ENCODE measurements at regions not wholly inside any gene's neighbourhood (a gene's known extent, or its start where the extent isn't known, plus 50 kb on each side); places are given as distances from the start of the nearest gene placed in this dataset.

- no peak overlapping the region for H2AFZ ChIP-seq (ENCODE audit: low read length)
- no peaks in the 10 kb centered on the region for H3K79me1 ChIP-seq (ENCODE audit: low read depth, low read length)
- H3K27ac ChIP-seq (replicated peaks; ENCODE audit: low read length) = no peak overlapping the region
- H3K27me3 ChIP-seq (ENCODE audit: control insufficient read depth in 3 of 3, insufficient read depth in 3 of 3, low read depth in 1 of 3, low read length in 3 of 3) = no peaks in the 10 kb centered on the region
- no peak overlapping the region for H4K8ac ChIP-seq (ENCODE audit: low read depth, low read length)
- no peak overlapping the region for H3K4ac ChIP-seq (ENCODE audit: low read length)
- no peak overlapping the region for H3K14ac ChIP-seq (ENCODE audit: low read length)
- H4K91ac ChIP-seq (ENCODE audit: low read depth, low read length, poor library complexity) = no peak overlapping the region
- no peak overlapping the region for H3K4me3 ChIP-seq (ENCODE audit: low read length in 2 of 2)
- H3K4me2 ChIP-seq (ENCODE audit: insufficient read depth, low read length, poor library complexity, severe bottlenecking) = no peak overlapping the region
- H3K36me3 ChIP-seq (replicated peaks in 1 of 2; ENCODE audit: control insufficient read depth in 2 of 2, insufficient read depth in 2 of 2, low read length in 2 of 2) = no peaks in the 10 kb centered on the region
- no peak overlapping the region for H2BK120ac ChIP-seq (ENCODE audit: low read depth, low read length)
- no peak overlapping the region for H3K9ac ChIP-seq (ENCODE audit: low read depth, low read length, poor library complexity)
- H2BK5ac ChIP-seq (ENCODE audit: low read length) = no peak overlapping the region
- H3K23ac ChIP-seq (ENCODE audit: low read depth, low read length, poor library complexity) = no peak overlapping the region
- no CpG with 5 or more reads among the region's 1 CpG for WGBS, 2 donors (ENCODE audit: extremely low coverage in 2 of 2, insufficient read length in 2 of 2, insufficient replicate concordance in 1 of 2)
- no peak overlapping the region for H2BK15ac ChIP-seq (ENCODE audit: low read length)
- H2AK5ac ChIP-seq (ENCODE audit: low read depth, low read length) = no peak overlapping the region
- no peaks in the 10 kb centered on the region for H3K9me3 ChIP-seq (replicated peaks in 1 of 2; ENCODE audit: control insufficient read depth in 2 of 2, insufficient read depth in 1 of 2, low read depth in 1 of 2, low read length in 2 of 2)
- DNase-seq (ENCODE audit: low spot score) = no peak
- no peak overlapping the region for H3K18ac ChIP-seq (ENCODE audit: low read length)
- no peaks in the 10 kb centered on the region for H3K4me1 ChIP-seq (ENCODE audit: control insufficient read depth in 2 of 2, insufficient read depth in 1 of 2, low read depth in 1 of 2, low read length in 2 of 2)
- H2BK12ac ChIP-seq (ENCODE audit: low read length) = no peak overlapping the region
Measured at GRCh38 chr15:87167706-87168105, 1088.0 kb downstream of the AGBL1 start.

GRCh38 chr15:87167055-87167454 is 1087.4 kb downstream of the AGBL1 start:
- H3K4me3 ChIP-seq (ENCODE audit: low read length in 2 of 2) = no peak overlapping the region
- H2AK5ac ChIP-seq (ENCODE audit: low read depth, low read length) = no peak overlapping the region
- H2BK15ac ChIP-seq (ENCODE audit: low read length) = no peak overlapping the region
- H3K27me3 ChIP-seq (ENCODE audit: control insufficient read depth in 3 of 3, insufficient read depth in 3 of 3, low read depth in 1 of 3, low read length in 3 of 3) = no peaks in the 10 kb centered on the region
- H2BK12ac ChIP-seq (ENCODE audit: low read length) = no peak overlapping the region
- no peaks in the 10 kb centered on the region for H3K36me3 ChIP-seq (replicated peaks in 1 of 2; ENCODE audit: control insufficient read depth in 2 of 2, insufficient read depth in 2 of 2, low read length in 2 of 2)
- no peak overlapping the region for H3K27ac ChIP-seq (replicated peaks; ENCODE audit: low read length)
- no peaks in the 10 kb centered on the region for H3K9me3 ChIP-seq (replicated peaks in 1 of 2; ENCODE audit: control insufficient read depth in 2 of 2, insufficient read depth in 1 of 2, low read depth in 1 of 2, low read length in 2 of 2)
- no peaks in the 10 kb centered on the region for H3K79me1 ChIP-seq (ENCODE audit: low read depth, low read length)
- no peak for DNase-seq (ENCODE audit: low spot score)
- no peak overlapping the region for H2BK5ac ChIP-seq (ENCODE audit: low read length)
- no peak overlapping the region for H3K4ac ChIP-seq (ENCODE audit: low read length)
- H3K9ac ChIP-seq (ENCODE audit: low read depth, low read length, poor library complexity) = no peak overlapping the region
- H4K8ac ChIP-seq (ENCODE audit: low read depth, low read length) = no peak overlapping the region
- no peak overlapping the region for H3K23ac ChIP-seq (ENCODE audit: low read depth, low read length, poor library complexity)
- H2BK120ac ChIP-seq (ENCODE audit: low read depth, low read length) = no peak overlapping the region
- no peak overlapping the region for H2AFZ ChIP-seq (ENCODE audit: low read length)
- no peak overlapping the region for H3K14ac ChIP-seq (ENCODE audit: low read length)
- no peaks in the 10 kb centered on the region for H3K4me1 ChIP-seq (ENCODE audit: control insufficient read depth in 2 of 2, insufficient read depth in 1 of 2, low read depth in 1 of 2, low read length in 2 of 2)
- no peak overlapping the region for H3K18ac ChIP-seq (ENCODE audit: low read length)
- no peak overlapping the region for H3K4me2 ChIP-seq (ENCODE audit: insufficient read depth, low read length, poor library complexity, severe bottlenecking)
- H4K91ac ChIP-seq (ENCODE audit: low read depth, low read length, poor library complexity) = no peak overlapping the region

GRCh38 chr15:87155771-87156170 is 1076.1 kb downstream of the AGBL1 start:
- H3K9me3 ChIP-seq (replicated peaks in 1 of 2; ENCODE audit: control insufficient read depth in 2 of 2, insufficient read depth in 1 of 2, low read depth in 1 of 2, low read length in 2 of 2) = no peaks in the 10 kb centered on the region
- no peaks in the 10 kb centered on the region for H3K27me3 ChIP-seq (ENCODE audit: control insufficient read depth in 3 of 3, insufficient read depth in 3 of 3, low read depth in 1 of 3, low read length in 3 of 3)
- no peak overlapping the region for H3K14ac ChIP-seq (ENCODE audit: low read length)
- H4K91ac ChIP-seq (ENCODE audit: low read depth, low read length, poor library complexity) = no peak overlapping the region
- no peak overlapping the region for H3K23ac ChIP-seq (ENCODE audit: low read depth, low read length, poor library complexity)
- H2BK5ac ChIP-seq (ENCODE audit: low read length) = no peak overlapping the region
- H3K4me2 ChIP-seq (ENCODE audit: insufficient read depth, low read length, poor library complexity, severe bottlenecking) = no peak overlapping the region
- H3K36me3 ChIP-seq (replicated peaks in 1 of 2; ENCODE audit: control insufficient read depth in 2 of 2, insufficient read depth in 2 of 2, low read length in 2 of 2) = no peaks in the 10 kb centered on the region
- H4K8ac ChIP-seq (ENCODE audit: low read depth, low read length) = no peak overlapping the region
- H3K18ac ChIP-seq (ENCODE audit: low read length) = no peak overlapping the region
- no peak overlapping the region for H3K4ac ChIP-seq (ENCODE audit: low read length)
- H2AK5ac ChIP-seq (ENCODE audit: low read depth, low read length) = no peak overlapping the region
- H3K9ac ChIP-seq (ENCODE audit: low read depth, low read length, poor library complexity) = no peak overlapping the region
- no peak overlapping the region for H2AFZ ChIP-seq (ENCODE audit: low read length)
- no peak overlapping the region for H3K4me3 ChIP-seq (ENCODE audit: low read length in 2 of 2)
- no peak for DNase-seq (ENCODE audit: low spot score)
- no CpG with 5 or more reads among the region's 4 CpGs for WGBS, 2 donors (ENCODE audit: extremely low coverage in 2 of 2, insufficient read length in 2 of 2, insufficient replicate concordance in 1 of 2)
- no peaks in the 10 kb centered on the region for H3K79me1 ChIP-seq (ENCODE audit: low read depth, low read length)
- no peak overlapping the region for H2BK12ac ChIP-seq (ENCODE audit: low read length)
- H2BK15ac ChIP-seq (ENCODE audit: low read length) = no peak overlapping the region
- no peaks in the 10 kb centered on the region for H3K4me1 ChIP-seq (ENCODE audit: control insufficient read depth in 2 of 2, insufficient read depth in 1 of 2, low read depth in 1 of 2, low read length in 2 of 2)
- no peak overlapping the region for H3K27ac ChIP-seq (replicated peaks; ENCODE audit: low read length)
- H2BK120ac ChIP-seq (ENCODE audit: low read depth, low read length) = no peak overlapping the region

- H3K23ac ChIP-seq (ENCODE audit: low read depth, low read length, poor library complexity) = no peak overlapping the region
- H2BK12ac ChIP-seq (ENCODE audit: low read length) = no peak overlapping the region
- H3K27me3 ChIP-seq (ENCODE audit: control insufficient read depth in 3 of 3, insufficient read depth in 3 of 3, low read depth in 1 of 3, low read length in 3 of 3) = no peaks in the 10 kb centered on the region
- no peak overlapping the region for H3K4ac ChIP-seq (ENCODE audit: low read length)
- no peaks in the 10 kb centered on the region for H3K9me3 ChIP-seq (replicated peaks in 1 of 2; ENCODE audit: control insufficient read depth in 2 of 2, insufficient read depth in 1 of 2, low read depth in 1 of 2, low read length in 2 of 2)
- H3K18ac ChIP-seq (ENCODE audit: low read length) = no peak overlapping the region
- no peak overlapping the region for H3K27ac ChIP-seq (replicated peaks; ENCODE audit: low read length)
- no peaks in the 10 kb centered on the region for H3K36me3 ChIP-seq (replicated peaks in 1 of 2; ENCODE audit: control insufficient read depth in 2 of 2, insufficient read depth in 2 of 2, low read length in 2 of 2)
- H3K79me1 ChIP-seq (ENCODE audit: low read depth, low read length) = no peaks in the 10 kb centered on the region
- no peak for DNase-seq (ENCODE audit: low spot score)
- no peak overlapping the region for H3K9ac ChIP-seq (ENCODE audit: low read depth, low read length, poor library complexity)
- H3K4me3 ChIP-seq (ENCODE audit: low read length in 2 of 2) = no peak overlapping the region
- H3K4me2 ChIP-seq (ENCODE audit: insufficient read depth, low read length, poor library complexity, severe bottlenecking) = no peak overlapping the region
- H2BK5ac ChIP-seq (ENCODE audit: low read length) = no peak overlapping the region
- no peak overlapping the region for H2AFZ ChIP-seq (ENCODE audit: low read length)
- no peak overlapping the region for H2BK15ac ChIP-seq (ENCODE audit: low read length)
- no peak overlapping the region for H3K14ac ChIP-seq (ENCODE audit: low read length)
- no peak overlapping the region for H4K8ac ChIP-seq (ENCODE audit: low read depth, low read length)
- no peak overlapping the region for H2AK5ac ChIP-seq (ENCODE audit: low read depth, low read length)
- H2BK120ac ChIP-seq (ENCODE audit: low read depth, low read length) = no peak overlapping the region
- no peak overlapping the region for H4K91ac ChIP-seq (ENCODE audit: low read depth, low read length, poor library complexity)
- no peaks in the 10 kb centered on the region for H3K4me1 ChIP-seq (ENCODE audit: control insufficient read depth in 2 of 2, insufficient read depth in 1 of 2, low read depth in 1 of 2, low read length in 2 of 2)
Measured at GRCh38 chr15:87154761-87155160, 1075.1 kb downstream of the AGBL1 start.

All from neuronal stem cell (in vitro differentiated cells).